C4-2B (cell line): ENCODE measurements at regions not wholly inside any gene's neighbourhood (a gene's known extent, or its start where the extent isn't known, plus 50 kb on each side); places are given as distances from the start of the nearest gene placed in this dataset.

Source experiments
- ZFX ChIP-seq: fragments of 450-650 bp; IDR thresholded peaks from 2 replicates; pipeline ENCODE4 v1.6.1; 2017
- TF ChIP-seq, protein P1 (sequence below): fragments of 450-650 bp; conservative IDR thresholded peaks from 2 replicates; pipeline ENCODE4 v1.5.1; 2017; ENCODE audit warnings: mild to moderate bottlenecking

DNA sequence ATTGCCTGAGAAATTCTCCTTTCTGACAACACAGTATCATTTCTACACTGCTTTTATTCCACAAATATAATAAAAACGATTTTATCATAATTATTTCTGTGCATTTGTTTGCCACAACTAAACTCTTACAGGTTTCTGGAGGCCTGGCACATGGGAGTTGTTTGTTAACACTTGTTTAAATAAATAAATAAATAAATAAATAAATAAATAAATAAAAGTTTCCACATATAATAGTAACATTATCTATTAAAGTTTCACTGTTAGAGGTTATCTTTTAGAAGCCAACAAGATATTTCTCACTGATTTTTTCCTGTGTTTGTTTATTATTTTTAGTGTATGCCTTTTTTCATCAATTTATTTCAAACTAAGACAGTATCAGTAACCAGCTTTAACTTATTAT is 323.3 kb downstream of the FOXG1 start:
- TF ChIP-seq, protein P1, sequence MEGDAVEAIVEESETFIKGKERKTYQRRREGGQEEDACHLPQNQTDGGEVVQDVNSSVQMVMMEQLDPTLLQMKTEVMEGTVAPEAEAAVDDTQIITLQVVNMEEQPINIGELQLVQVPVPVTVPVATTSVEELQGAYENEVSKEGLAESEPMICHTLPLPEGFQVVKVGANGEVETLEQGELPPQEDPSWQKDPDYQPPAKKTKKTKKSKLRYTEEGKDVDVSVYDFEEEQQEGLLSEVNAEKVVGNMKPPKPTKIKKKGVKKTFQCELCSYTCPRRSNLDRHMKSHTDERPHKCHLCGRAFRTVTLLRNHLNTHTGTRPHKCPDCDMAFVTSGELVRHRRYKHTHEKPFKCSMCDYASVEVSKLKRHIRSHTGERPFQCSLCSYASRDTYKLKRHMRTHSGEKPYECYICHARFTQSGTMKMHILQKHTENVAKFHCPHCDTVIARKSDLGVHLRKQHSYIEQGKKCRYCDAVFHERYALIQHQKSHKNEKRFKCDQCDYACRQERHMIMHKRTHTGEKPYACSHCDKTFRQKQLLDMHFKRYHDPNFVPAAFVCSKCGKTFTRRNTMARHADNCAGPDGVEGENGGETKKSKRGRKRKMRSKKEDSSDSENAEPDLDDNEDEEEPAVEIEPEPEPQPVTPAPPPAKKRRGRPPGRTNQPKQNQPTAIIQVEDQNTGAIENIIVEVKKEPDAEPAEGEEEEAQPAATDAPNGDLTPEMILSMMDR, result no peak
- TF ChIP-seq ZFX, result no peak
